MM.1S (cell line): ENCODE measurements at regions not wholly inside any gene's neighbourhood (a gene's known extent, or its start where the extent isn't known, plus 50 kb on each side); places are given as distances from the start of the nearest gene placed in this dataset.

Experiments
- DNase-seq: peaks from one replicate; pipeline ENCODE4 v3.0.0-alpha.2; 2015
- H2AFZ ChIP-seq: fragments of 300-600 bp; sonication (generic); 2 replicates; pipeline ENCODE4 v1.6.0; 2016; ENCODE audit warnings: antibody characterized with exemption, low read length
- H3F3A ChIP-seq: fragments of 300-600 bp; sonication (generic); 2 replicates; pipeline ENCODE4 v1.6.1; 2016; ENCODE audit warnings: mild to moderate bottlenecking, antibody characterized with exemption, low read length, moderate library complexity, mixed read lengths; ENCODE audit not compliant: insufficient read depth
- H3K27ac ChIP-seq: fragments of 300-600 bp; sonication (generic); 2 replicates; pipeline ENCODE4 v1.5.1; 2016; ENCODE audit warnings: mild to moderate bottlenecking, low read length
- H3K27me3 ChIP-seq: fragments of 300-600 bp; sonication (generic); replicated peaks from 2 replicates; pipeline ENCODE4 v1.6.0; 2016; ENCODE audit warnings: low read length; ENCODE audit not compliant: insufficient read depth
- H3K36me3 ChIP-seq: fragments of 300-600 bp; sonication (generic); replicated peaks from 2 replicates; pipeline ENCODE4 v1.6.1; 2016; ENCODE audit warnings: mild to moderate bottlenecking, low read length, mixed read lengths; ENCODE audit not compliant: insufficient read depth
- H3K4me1 ChIP-seq: fragments of 300-600 bp; sonication (generic); 2 replicates; pipeline ENCODE4 v1.6.1; 2016; ENCODE audit warnings: low read length, mixed read lengths
- H3K4me2 ChIP-seq: fragments of 300-600 bp; sonication (generic); 2 replicates; pipeline ENCODE4 v1.6.0; 2016; ENCODE audit warnings: low read depth, low read length
- H3K4me3 ChIP-seq: fragments of 300-600 bp; sonication (generic); 2 replicates; pipeline ENCODE4 v1.5.1; 2016; ENCODE audit warnings: low read length, mixed read lengths
- H3K79me2 ChIP-seq: fragments of 300-600 bp; sonication (generic); 2 replicates; pipeline ENCODE4 v1.6.1; 2016; ENCODE audit warnings: mixed run types, low read length, mixed read lengths
- H3K9ac ChIP-seq: fragments of 300-600 bp; sonication (generic); 2 replicates; pipeline ENCODE4 v1.6.1; 2016; ENCODE audit warnings: low read length, mixed read lengths
- H3K9me2 ChIP-seq: fragments of 300-600 bp; sonication (generic); replicated peaks from 2 replicates; pipeline ENCODE4 v1.6.1; 2016; ENCODE audit warnings: mild to moderate bottlenecking, low read length, mixed read lengths; ENCODE audit not compliant: insufficient read depth
- H3K9me3 ChIP-seq: fragments of 300-600 bp; sonication (generic); replicated peaks from 2 replicates; pipeline ENCODE4 v1.6.1; 2016; ENCODE audit warnings: mild to moderate bottlenecking, low read length, mixed read lengths; ENCODE audit not compliant: insufficient read depth
- H4K20me1 ChIP-seq: fragments of 300-600 bp; sonication (generic); 2 replicates; pipeline ENCODE4 v1.6.1; 2016; ENCODE audit warnings: mild to moderate bottlenecking, low read length, moderate library complexity, mixed read lengths; ENCODE audit not compliant: insufficient read depth
- EZH2 ChIP-seq: fragments of 300-600 bp; sonication (generic); optimal IDR thresholded peaks from 2 replicates; pipeline ENCODE3; 2017; ENCODE audit warnings: low read depth, mild to moderate bottlenecking, antibody characterized with exemption, low read length, mixed read lengths
- EZH2phosphoT487 ChIP-seq: fragments of 300-600 bp; sonication (generic); IDR thresholded peaks from 2 replicates; pipeline ENCODE4 v1.6.1; 2018; ENCODE audit warnings: antibody characterized with exemption, low read length
- TF ChIP-seq, protein P1 (sequence below): fragments of 300-600 bp; sonication (generic); IDR thresholded peaks from 2 replicates; pipeline ENCODE4 v1.5.1; 2016; ENCODE audit warnings: antibody characterized with exemption, low read length, mixed read lengths

DNA sequence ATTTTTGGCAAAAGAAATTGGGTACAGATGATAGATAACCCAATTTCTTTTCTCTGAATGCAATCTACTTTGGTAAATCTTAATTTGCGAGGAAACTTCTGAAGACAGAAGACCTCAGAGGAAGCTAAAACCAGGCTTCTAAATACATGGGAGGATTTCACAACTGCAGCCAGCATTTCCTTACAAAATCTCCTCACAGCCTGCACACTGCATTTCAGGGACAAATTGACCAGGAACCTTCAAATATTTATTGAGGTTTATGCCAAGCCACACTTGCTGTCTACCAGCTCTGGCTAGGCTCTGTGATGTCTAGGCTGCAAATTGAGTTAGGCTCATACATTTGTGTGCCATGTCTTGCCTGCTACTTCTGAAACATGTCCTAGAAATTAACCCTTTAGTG is 167.3 kb upstream of the CDH5 start:
- no peaks in the 10 kb centered on the region for H3K9me3 ChIP-seq
- no peaks in the 10 kb centered on the region for H3K36me3 ChIP-seq
- H4K20me1 ChIP-seq, result no peaks in the 10 kb centered on the region
- no peaks in the 10 kb centered on the region for H3F3A ChIP-seq
- H2AFZ ChIP-seq, result no peak overlapping the region
- H3K9me2 ChIP-seq, result no peaks in the 10 kb centered on the region
- no peaks in the 10 kb centered on the region for H3K4me1 ChIP-seq
- no peaks in the 10 kb centered on the region for H3K79me2 ChIP-seq
- no peaks in the 10 kb centered on the region for H3K27me3 ChIP-seq
- H3K4me3 ChIP-seq, result no peak overlapping the region
- TF ChIP-seq, protein P1, sequence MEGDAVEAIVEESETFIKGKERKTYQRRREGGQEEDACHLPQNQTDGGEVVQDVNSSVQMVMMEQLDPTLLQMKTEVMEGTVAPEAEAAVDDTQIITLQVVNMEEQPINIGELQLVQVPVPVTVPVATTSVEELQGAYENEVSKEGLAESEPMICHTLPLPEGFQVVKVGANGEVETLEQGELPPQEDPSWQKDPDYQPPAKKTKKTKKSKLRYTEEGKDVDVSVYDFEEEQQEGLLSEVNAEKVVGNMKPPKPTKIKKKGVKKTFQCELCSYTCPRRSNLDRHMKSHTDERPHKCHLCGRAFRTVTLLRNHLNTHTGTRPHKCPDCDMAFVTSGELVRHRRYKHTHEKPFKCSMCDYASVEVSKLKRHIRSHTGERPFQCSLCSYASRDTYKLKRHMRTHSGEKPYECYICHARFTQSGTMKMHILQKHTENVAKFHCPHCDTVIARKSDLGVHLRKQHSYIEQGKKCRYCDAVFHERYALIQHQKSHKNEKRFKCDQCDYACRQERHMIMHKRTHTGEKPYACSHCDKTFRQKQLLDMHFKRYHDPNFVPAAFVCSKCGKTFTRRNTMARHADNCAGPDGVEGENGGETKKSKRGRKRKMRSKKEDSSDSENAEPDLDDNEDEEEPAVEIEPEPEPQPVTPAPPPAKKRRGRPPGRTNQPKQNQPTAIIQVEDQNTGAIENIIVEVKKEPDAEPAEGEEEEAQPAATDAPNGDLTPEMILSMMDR, result no peak
- no peak for DNase-seq
- no peak overlapping the region for H3K4me2 ChIP-seq
- no peak overlapping the region for H3K27ac ChIP-seq
- no peak overlapping the region for H3K9ac ChIP-seq

DNA sequence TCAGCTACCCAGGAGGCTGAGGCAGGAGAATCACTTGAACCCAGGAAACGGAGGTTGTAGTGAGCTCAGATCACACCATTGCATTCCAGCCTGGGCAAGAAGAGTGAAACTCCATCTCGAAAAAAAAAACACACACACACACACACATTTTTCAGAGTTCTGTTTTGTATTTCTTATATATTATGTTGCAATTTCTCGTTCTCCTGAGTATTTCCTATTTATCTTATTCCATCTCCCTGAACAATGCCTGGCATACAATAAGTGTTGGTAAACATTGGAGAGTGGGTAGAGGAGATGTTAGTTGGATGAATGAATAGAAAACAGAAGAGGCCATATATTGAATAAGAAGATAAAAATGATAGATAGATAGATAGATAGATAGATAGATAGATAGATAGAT is 167.8 kb upstream of the CDH5 start:
- H3K4me3 ChIP-seq, result no peak overlapping the region
- H3K27me3 ChIP-seq, result no peaks in the 10 kb centered on the region
- TF ChIP-seq EZH2, result no peak
- TF ChIP-seq, protein P1, result no peak
- H3K4me1 ChIP-seq, result no peaks in the 10 kb centered on the region
- no peak overlapping the region for H3K9ac ChIP-seq
- no peaks in the 10 kb centered on the region for H3K79me2 ChIP-seq
- H3F3A ChIP-seq, result no peaks in the 10 kb centered on the region
- no peaks in the 10 kb centered on the region for H3K36me3 ChIP-seq
- H3K27ac ChIP-seq, result no peak overlapping the region
- no peak overlapping the region for H2AFZ ChIP-seq
- H4K20me1 ChIP-seq, result no peaks in the 10 kb centered on the region
- DNase-seq, result no peak
- H3K9me3 ChIP-seq, result no peaks in the 10 kb centered on the region
- no peak overlapping the region for H3K4me2 ChIP-seq
- no peaks in the 10 kb centered on the region for H3K9me2 ChIP-seq

DNA sequence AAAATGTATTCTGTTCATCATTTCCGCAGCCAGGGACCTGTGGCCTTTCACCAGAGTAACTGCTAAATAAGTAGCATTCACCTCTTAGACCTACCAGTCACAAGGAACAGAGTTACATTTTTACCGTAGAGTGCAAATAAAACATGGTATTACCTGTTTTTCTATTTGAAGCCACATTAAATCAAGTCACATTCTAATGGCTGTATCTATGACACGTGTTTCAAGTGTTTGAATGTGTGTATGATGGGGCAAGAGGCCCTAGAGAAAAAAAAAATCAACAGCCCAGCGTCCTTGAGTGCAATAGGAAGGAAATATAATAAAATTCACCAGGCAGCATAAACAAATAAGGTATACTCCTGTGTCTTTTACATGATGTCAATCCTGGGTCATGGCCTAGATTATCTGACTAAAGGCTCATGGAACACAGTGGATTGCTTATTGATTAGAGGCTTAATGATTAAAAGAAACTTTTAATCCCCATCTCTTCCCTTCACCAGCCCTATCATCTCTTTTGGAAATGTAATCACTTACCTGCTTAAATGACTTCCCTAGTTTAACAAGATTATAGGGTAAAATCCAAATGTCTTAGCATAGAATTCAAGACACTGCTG is 168.7 kb upstream of the CDH5 start:
- DNase-seq, result no peak
- TF ChIP-seq EZH2 (no peak), EZH2phosphoT487 (no peak)
- TF ChIP-seq, protein P1, result no peak
- no peaks in the 10 kb centered on the region for H3F3A ChIP-seq

More for the DNA sequence above, 168.7 kb upstream of the CDH5 start:
- Histone ChIP-seq H3K4me3 (no peak overlapping the region), H3K9me2 (no peaks in the 10 kb centered on the region), H3K79me2 (no peaks in the 10 kb centered on the region), H3K4me1 (no peaks in the 10 kb centered on the region), H4K20me1 (no peaks in the 10 kb centered on the region), H3K27ac (no peak overlapping the region), H3K36me3 (no peaks in the 10 kb centered on the region), H3K4me2 (no peak overlapping the region), H3K9ac (no peak overlapping the region), H2AFZ (no peak overlapping the region), H3K9me3 (no peaks in the 10 kb centered on the region), H3K27me3 (no peaks in the 10 kb centered on the region)
